ENCODE measurements at regions not wholly inside any gene's neighbourhood (a gene's known extent, or its start where the extent isn't known, plus 50 kb on each side); places are given as distances from the start of the nearest gene placed in this dataset.

- TF ChIP-seq, protein P1, sequence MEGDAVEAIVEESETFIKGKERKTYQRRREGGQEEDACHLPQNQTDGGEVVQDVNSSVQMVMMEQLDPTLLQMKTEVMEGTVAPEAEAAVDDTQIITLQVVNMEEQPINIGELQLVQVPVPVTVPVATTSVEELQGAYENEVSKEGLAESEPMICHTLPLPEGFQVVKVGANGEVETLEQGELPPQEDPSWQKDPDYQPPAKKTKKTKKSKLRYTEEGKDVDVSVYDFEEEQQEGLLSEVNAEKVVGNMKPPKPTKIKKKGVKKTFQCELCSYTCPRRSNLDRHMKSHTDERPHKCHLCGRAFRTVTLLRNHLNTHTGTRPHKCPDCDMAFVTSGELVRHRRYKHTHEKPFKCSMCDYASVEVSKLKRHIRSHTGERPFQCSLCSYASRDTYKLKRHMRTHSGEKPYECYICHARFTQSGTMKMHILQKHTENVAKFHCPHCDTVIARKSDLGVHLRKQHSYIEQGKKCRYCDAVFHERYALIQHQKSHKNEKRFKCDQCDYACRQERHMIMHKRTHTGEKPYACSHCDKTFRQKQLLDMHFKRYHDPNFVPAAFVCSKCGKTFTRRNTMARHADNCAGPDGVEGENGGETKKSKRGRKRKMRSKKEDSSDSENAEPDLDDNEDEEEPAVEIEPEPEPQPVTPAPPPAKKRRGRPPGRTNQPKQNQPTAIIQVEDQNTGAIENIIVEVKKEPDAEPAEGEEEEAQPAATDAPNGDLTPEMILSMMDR (IDR thresholded peaks at IDR 0.05) = no peak
- no peak for TF ChIP-seq POLR2A (IDR thresholded peaks at IDR 0.05)
Measured at GRCh38 chr2:158905341-158905740, 63.1 kb upstream of the TANC1 start.
